Smooth muscle cell (in vitro differentiated cells): ENCODE measurements at regions not wholly inside any gene's neighbourhood (a gene's known extent, or its start where the extent isn't known, plus 50 kb on each side); places are given as distances from the start of the nearest gene placed in this dataset.

Source experiments
- DNase-seq: peaks from one replicate; lab custom pipeline; 2025; ENCODE audit not compliant: unreplicated experiment; lab: John Stamatoyannopoulos, UW
- H2AFZ ChIP-seq: fragments of 200-600 bp; sonication (generic); 2 replicates; pipeline ENCODE4 v1.6.0; 2016; ENCODE audit warnings: antibody characterized with exemption, low read depth, mild to moderate bottlenecking
- H3F3A ChIP-seq: fragments of 200-600 bp; sonication (generic); 2 replicates; pipeline ENCODE4 v1.6.0; 2017; ENCODE audit warnings: antibody characterized with exemption, low read depth
- H3K27ac ChIP-seq: fragments of 200-600 bp; sonication (generic); 2 replicates; pipeline ENCODE4 v1.5.1; 2016; ENCODE audit warnings: low read depth, mild to moderate bottlenecking
- H3K27me3 ChIP-seq: fragments of 200-600 bp; sonication (generic); 2 replicates; pipeline ENCODE4 v1.6.1; 2016; ENCODE audit warnings: low read depth, mild to moderate bottlenecking
- H3K36me3 ChIP-seq: fragments of 200-600 bp; sonication (generic); 2 replicates; pipeline ENCODE4 v1.5.1; 2016; ENCODE audit warnings: low read depth
- H3K4me1 ChIP-seq: fragments of 200-600 bp; sonication (generic); 2 replicates; pipeline ENCODE4 v1.5.1; 2016; ENCODE audit warnings: low read depth
- H3K4me2 ChIP-seq: fragments of 200-600 bp; sonication (generic); 2 replicates; pipeline ENCODE4 v1.6.0; 2016; ENCODE audit warnings: mild to moderate bottlenecking
- H3K4me3 ChIP-seq: fragments of 200-600 bp; sonication (generic); 2 replicates; pipeline ENCODE4 v1.5.1; 2016; ENCODE audit warnings: mild to moderate bottlenecking
- H3K79me2 ChIP-seq: fragments of 200-600 bp; sonication (generic); 2 replicates; pipeline ENCODE4 v1.6.0; 2016; ENCODE audit warnings: low read depth, mild to moderate bottlenecking
- H3K9ac ChIP-seq: fragments of 200-600 bp; sonication (generic); 2 replicates; pipeline ENCODE4 v1.6.0; 2016; ENCODE audit warnings: low read depth
- H3K9me3 ChIP-seq: fragments of 200-600 bp; sonication (generic); replicated peaks from 2 replicates; pipeline ENCODE4 v1.5.1; 2016; ENCODE audit warnings: low read depth
- H4K20me1 ChIP-seq: fragments of 200-600 bp; sonication (generic); 2 replicates; pipeline ENCODE4 v1.6.0; 2016; ENCODE audit warnings: low read depth
- WGBS: methylation state at CpG from one replicate; pipeline ENCODE4 v1.1.7; 2016; ENCODE audit warnings: low lambda C conversion rate; 5-methylcytosine and 5-hydroxymethylcytosine counted together
- TF ChIP-seq, protein P1 (sequence below): fragments of 200-600 bp; sonication (generic); IDR thresholded peaks from 2 replicates; pipeline ENCODE4 v1.5.1; 2017; ENCODE audit warnings: borderline replicate concordance, mild to moderate bottlenecking, antibody characterized with exemption; ENCODE audit not compliant: insufficient read depth, poor library complexity, severe bottlenecking

DNA sequence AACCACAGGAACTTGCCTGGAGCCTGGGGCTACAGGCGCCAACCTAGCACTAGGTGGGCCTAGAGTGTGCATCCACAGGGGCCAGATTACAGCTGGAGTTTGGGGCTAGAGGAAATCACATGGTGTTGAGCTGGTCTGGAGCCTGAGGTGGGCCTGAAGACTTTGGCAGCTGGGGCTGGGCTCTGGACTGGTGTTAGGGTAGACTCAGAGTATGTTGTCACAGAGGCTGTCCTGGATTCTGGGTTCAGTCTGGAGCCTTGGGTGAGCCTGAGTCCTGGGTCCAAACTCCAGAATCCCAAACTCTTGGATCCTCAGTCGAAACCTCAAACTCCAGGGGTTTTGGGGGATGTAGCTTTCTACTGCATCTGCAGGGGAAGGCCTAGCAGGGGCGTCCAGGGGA is 356.7 kb downstream of the FRK start:
- H3K4me3 ChIP-seq, result no peak overlapping the region
- no peak overlapping the region for H2AFZ ChIP-seq
- no peaks in the 10 kb centered on the region for H3K27me3 ChIP-seq
- H4K20me1 ChIP-seq, result no peaks in the 10 kb centered on the region
- H3K4me1 ChIP-seq, result no peaks in the 10 kb centered on the region
- H3K9ac ChIP-seq, result no peak overlapping the region
- DNase-seq, result no peak
- H3F3A ChIP-seq, result no peaks in the 10 kb centered on the region
- H3K36me3 ChIP-seq, result no peaks in the 10 kb centered on the region
- H3K4me2 ChIP-seq, result no peak overlapping the region
- TF ChIP-seq, protein P1, sequence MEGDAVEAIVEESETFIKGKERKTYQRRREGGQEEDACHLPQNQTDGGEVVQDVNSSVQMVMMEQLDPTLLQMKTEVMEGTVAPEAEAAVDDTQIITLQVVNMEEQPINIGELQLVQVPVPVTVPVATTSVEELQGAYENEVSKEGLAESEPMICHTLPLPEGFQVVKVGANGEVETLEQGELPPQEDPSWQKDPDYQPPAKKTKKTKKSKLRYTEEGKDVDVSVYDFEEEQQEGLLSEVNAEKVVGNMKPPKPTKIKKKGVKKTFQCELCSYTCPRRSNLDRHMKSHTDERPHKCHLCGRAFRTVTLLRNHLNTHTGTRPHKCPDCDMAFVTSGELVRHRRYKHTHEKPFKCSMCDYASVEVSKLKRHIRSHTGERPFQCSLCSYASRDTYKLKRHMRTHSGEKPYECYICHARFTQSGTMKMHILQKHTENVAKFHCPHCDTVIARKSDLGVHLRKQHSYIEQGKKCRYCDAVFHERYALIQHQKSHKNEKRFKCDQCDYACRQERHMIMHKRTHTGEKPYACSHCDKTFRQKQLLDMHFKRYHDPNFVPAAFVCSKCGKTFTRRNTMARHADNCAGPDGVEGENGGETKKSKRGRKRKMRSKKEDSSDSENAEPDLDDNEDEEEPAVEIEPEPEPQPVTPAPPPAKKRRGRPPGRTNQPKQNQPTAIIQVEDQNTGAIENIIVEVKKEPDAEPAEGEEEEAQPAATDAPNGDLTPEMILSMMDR, result no peak
- WGBS, result 81% methylated on average over 3 of the region's 3 CpGs
- peaks cover 2% of the 10 kb centered on the region for H3K9me3 ChIP-seq
- H3K27ac ChIP-seq, result no peak overlapping the region
- H3K79me2 ChIP-seq, result no peaks in the 10 kb centered on the region

DNA sequence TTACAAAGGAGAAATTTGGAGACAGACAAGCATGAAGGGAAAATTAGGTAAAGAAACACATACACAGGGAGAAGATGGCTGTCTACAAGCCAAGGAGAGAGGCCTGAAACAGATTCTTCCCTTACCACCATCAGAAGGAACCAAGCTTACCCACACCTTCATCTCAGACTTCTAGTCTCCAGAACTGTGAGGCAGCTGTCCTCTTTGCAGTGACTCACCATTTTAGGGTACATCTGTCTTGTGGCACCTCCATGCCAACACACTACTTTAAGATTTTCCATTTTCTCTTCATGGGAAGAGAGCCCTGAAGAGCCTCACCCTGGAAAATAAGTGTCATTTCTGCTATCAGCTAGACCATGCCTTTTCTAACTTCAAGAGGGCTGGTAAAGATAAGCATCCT is 369.3 kb downstream of the FRK start:
- no peaks in the 10 kb centered on the region for H3K27me3 ChIP-seq
- H3K27ac ChIP-seq, result no peak overlapping the region
- no peak overlapping the region for H2AFZ ChIP-seq
- no peaks in the 10 kb centered on the region for H3K9me3 ChIP-seq
- DNase-seq, result no peak
- H3K4me3 ChIP-seq, result no peak overlapping the region
- H3K79me2 ChIP-seq, result no peaks in the 10 kb centered on the region
- H3K4me1 ChIP-seq, result no peaks in the 10 kb centered on the region
- H4K20me1 ChIP-seq, result no peaks in the 10 kb centered on the region
- H3K4me2 ChIP-seq, result no peak overlapping the region
- TF ChIP-seq, protein P1, result no peak
- no peaks in the 10 kb centered on the region for H3K36me3 ChIP-seq
- no peaks in the 10 kb centered on the region for H3F3A ChIP-seq
- no peak overlapping the region for H3K9ac ChIP-seq

DNA sequence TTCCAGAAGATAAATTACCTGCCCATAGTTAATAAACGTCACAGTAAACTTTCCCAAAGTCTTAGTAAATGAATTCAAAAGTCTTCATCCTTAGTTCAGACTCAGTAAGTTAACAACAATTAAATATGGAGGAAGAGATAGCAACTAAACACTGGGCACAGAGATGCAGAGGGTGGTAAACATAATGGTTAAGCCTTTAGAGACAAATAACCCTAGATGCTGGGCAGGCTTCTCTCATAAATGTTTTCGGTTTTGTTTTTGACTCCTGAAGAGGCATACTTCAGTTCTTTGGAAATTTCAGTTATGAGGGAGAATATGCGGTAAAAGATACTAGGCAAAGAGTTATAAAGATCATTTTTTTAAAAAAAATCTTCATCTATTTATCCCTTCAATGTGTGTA is 369.8 kb downstream of the FRK start:
- Histone ChIP-seq H3F3A (no peaks in the 10 kb centered on the region), H4K20me1 (no peaks in the 10 kb centered on the region), H3K9me3 (no peaks in the 10 kb centered on the region), H3K4me1 (no peaks in the 10 kb centered on the region), H3K4me2 (no peak overlapping the region), H3K27ac (no peak overlapping the region), H3K27me3 (no peaks in the 10 kb centered on the region), H3K9ac (no peak overlapping the region), H2AFZ (no peak overlapping the region), H3K4me3 (no peak overlapping the region), H3K79me2 (no peaks in the 10 kb centered on the region), H3K36me3 (no peaks in the 10 kb centered on the region)
- no peak for DNase-seq
- TF ChIP-seq, protein P1, result no peak
- WGBS, result 88% methylated on average over 3 of the region's 3 CpGs

- H3K4me1 ChIP-seq, result no peaks in the 10 kb centered on the region
- DNase-seq, result no peak
- peak overlapping the region; percentile 55 for H2AFZ ChIP-seq
- H3K79me2 ChIP-seq, result no peaks in the 10 kb centered on the region
- TF ChIP-seq, protein P1, result no peak
- H3K4me2 ChIP-seq, result no peak overlapping the region
- no peaks in the 10 kb centered on the region for H3K9me3 ChIP-seq
- no peak overlapping the region for H3K27ac ChIP-seq
- H3K4me3 ChIP-seq, result no peak overlapping the region
- H3K36me3 ChIP-seq, result no peaks in the 10 kb centered on the region
- no peaks in the 10 kb centered on the region for H3K27me3 ChIP-seq
- H4K20me1 ChIP-seq, result no peaks in the 10 kb centered on the region
- H3F3A ChIP-seq, result no peaks in the 10 kb centered on the region
- H3K9ac ChIP-seq, result no peak overlapping the region
- WGBS, result 80% methylated on average over 5 of the region's 5 CpGs
Measured at GRCh38 chr6:115681978-115682775, 378.5 kb downstream of the FRK start.
